ENCODE measurements at regions not wholly inside any gene's neighbourhood (a gene's known extent, or its start where the extent isn't known, plus 50 kb on each side); places are given as distances from the start of the nearest gene placed in this dataset.

DNA sequence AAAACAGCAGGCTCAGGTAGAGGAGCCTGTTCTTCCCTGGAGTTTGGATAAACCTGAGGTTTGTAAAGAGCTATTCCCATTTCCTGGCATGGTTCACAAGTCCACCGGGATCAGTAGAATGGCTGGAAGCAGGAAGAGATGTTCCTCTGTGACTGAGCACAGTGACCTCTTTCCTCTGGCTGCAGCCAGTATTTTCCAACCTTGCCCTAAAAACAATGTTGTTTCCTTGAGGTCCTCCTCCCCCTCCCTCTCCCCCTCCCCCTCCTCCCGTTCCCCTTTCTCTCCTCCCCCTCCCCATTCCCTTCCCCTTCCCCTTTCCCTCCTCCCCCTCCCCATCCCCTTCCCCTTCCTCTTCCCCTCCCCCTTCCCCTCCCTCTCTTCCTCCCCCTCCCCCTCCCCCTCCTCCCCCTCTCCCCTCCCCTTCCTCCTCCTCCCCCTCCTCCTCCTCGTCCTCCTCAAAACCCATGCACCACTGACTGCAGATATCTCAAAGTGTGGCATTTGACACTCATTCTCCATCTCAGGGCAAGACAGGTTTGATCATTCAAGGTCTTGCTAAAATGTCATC, 58.9 kb upstream of the MON1B start:
- DNase-seq: no peak

DNA sequence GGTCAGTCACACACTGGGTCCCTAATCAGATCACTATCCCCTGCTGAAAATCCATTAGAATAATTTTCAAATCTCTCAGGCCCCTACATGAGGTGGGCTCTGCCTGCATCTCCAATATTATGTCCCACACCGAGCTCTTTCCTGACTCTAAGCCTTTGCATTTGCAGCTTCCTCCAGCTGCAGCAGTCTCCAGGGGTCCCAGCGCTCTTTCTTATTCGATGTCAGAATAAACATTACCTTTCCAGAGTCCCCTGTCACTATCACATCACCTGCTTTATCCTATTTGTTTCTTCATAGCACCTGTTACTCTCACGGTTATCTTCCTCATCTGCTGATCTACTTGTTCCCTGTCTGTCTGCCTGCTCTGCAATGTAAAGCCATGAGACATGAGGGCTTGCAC, 57.3 kb upstream of the MON1B start:
- DNase-seq: no peak

DNA sequence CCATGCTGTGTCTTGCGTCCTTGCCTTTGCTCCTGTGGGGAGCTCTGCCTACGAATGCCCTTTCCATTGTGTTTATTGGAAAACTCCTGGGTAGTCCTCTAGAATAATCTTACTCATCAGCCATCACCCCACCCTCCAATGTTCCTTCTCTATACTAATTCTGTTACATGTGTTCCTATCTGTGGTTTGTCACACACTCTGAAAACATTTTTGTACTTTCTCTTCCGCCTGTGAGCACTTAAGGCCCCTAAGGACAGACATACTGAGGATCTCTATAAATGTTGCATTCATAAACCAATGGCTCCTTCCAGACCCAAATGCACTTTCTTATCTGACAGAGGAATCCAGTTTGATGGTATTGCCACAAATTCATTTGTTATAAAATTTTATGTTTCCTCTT, 53.9 kb upstream of the MON1B start:
- no peak for DNase-seq

All from anterior cingulate cortex (tissue), 58 donors.